Nucleus accumbens (tissue), 56 donors: ENCODE measurements at regions not wholly inside any gene's neighbourhood (a gene's known extent, or its start where the extent isn't known, plus 50 kb on each side); places are given as distances from the start of the nearest gene placed in this dataset.
A peak's percentile ranks its signal among the peaks of the same experiment; 100 is the strongest.
"Not testable (repeated sequence)": the region's sequence is repeated elsewhere in the genome, so short reads cannot be mapped to it uniquely, and the experiment has no call there.

Experiments
- DNase-seq, 56 donors: peaks; one replicate each; lab custom pipeline; 2025; lab: John Stamatoyannopoulos, UW

- no peak for DNase-seq
Measured at GRCh38 chr4:173475751-173476150, 54.3 kb downstream of the HAND2 start.

DNA sequence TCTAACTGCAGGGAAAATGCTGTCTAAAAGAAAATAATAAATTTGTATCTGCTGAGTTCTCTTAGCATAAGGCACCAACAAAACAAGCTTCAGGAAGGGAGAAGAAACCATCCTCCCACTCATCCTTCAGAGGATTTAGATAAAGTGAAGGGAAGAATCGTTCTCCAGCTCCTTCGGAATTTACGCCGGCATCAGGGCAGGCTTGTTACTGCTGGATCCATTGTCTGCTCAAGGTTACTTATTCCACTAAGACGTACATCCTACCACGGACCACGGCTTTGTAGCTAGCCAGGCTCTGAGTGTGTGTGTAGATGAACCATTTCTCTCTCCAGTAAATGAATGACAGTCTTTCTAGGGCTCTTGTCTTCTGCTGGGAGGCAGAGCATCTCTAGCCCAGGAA, 60.4 kb downstream of the HAND2 start:
- no peak for DNase-seq

DNA sequence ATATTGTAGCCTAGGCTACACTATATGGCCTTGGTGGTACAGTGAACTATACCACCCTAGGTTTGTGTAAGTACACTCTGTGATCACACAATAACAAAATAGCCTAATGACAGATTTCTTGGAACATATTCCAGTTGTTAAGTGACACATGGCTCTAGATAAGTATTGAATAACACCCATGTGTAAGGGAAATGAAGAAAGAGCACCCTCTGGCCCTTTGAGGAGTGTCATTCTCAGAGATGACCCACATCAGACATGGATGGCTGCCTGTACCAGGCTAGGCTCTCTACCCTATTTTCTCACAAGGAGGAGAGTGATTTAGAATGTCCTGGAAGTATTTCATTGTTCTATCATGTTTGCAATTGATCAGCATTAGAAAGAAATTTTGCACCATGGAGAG, 61.7 kb downstream of the HAND2 start:
- DNase-seq: no peak

GRCh38 chr4:173466101-173466500, 63.9 kb downstream of the HAND2 start:
- DNase-seq: no peak

DNA sequence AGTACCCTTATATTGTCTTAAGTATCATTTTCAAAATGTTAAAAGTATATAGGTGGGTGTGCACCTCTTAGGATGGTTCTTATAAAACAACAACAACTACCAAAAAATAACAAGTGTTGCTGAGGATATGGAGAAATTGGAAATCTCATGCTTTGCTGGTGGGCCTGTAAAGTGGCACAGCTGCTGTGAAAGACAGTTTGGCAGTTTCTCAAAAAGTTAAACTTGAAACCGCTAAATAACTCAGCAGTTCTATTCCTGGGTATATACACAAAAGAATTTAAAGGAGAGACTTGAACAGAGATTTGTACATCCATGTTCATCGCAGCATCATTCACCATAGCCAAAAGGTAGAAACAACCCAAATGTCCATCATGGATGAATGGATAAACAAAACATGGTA, 65.5 kb downstream of the HAND2 start:
- no peak for DNase-seq

- DNase-seq: no peak
Measured at GRCh38 chr4:173463816-173464215, 64.9 kb upstream of the SCRG1 start.

- no peak for DNase-seq
Measured at GRCh38 chr4:173461170-173461569, 62.3 kb upstream of the SCRG1 start.

DNA sequence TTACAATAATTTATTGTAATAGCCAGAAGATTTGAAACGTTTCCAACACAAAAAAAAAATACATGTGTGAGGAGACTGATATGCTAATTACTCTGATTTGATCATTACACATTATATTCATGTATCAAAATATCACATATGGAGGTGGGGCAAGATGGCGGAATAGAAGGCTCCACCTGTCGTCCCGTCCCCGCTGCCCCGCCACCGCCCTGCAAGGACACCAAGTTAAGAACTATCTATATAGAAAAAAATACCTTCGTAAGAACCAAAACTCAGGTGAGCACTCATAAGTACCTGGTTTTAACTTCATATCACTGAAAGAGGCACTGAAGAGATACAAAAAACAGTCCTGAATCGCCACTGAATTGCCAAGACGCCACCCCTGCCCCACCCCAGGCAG, 60.9 kb upstream of the SCRG1 start:
- no peak for DNase-seq

- no peak for DNase-seq
Measured at GRCh38 chr4:173457893-173458292, 59.0 kb upstream of the SCRG1 start.

GRCh38 chr4:173451435-173451834, 52.5 kb upstream of the SCRG1 start:
- not testable (repeated sequence) for DNase-seq

DNA sequence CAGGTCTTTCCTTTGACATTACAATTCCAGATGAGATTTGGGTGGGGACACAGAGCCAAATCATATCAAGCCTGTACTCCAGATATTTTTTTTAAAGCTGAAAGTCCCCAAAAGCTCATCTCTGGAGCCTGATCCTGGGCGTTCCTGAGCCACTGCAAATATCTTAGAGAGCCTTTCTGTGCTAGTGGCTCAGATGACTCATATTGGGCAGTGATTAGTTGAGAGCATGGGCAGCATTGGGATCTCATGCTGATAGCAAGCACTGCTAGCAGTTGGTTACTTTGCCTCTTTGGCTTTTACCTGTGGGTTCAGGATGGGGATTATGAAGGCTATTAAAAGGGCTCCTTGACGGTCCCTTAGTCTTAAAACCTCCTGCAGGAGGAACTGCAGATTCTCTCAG, 51.4 kb upstream of the SCRG1 start:
- DNase-seq: no peak

DNA sequence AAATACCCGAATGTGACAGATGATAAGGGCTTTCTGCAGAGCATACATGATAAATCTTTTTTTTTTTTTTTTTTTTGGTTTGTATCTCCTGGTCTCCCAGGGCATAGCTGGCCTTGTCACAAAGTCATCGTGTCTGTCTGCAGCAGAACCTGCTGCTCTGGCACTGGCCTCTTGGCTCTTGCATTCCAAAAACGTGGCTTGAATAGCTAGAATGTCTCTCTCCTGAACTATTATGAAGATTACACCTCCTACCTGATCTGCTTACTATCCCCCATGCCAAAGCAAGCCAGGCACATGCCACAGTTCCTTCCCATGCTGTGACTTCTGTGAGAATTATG, 50.4 kb upstream of the SCRG1 start:
- DNase-seq: peak in 1 of 56 donors; percentile 2

DNA sequence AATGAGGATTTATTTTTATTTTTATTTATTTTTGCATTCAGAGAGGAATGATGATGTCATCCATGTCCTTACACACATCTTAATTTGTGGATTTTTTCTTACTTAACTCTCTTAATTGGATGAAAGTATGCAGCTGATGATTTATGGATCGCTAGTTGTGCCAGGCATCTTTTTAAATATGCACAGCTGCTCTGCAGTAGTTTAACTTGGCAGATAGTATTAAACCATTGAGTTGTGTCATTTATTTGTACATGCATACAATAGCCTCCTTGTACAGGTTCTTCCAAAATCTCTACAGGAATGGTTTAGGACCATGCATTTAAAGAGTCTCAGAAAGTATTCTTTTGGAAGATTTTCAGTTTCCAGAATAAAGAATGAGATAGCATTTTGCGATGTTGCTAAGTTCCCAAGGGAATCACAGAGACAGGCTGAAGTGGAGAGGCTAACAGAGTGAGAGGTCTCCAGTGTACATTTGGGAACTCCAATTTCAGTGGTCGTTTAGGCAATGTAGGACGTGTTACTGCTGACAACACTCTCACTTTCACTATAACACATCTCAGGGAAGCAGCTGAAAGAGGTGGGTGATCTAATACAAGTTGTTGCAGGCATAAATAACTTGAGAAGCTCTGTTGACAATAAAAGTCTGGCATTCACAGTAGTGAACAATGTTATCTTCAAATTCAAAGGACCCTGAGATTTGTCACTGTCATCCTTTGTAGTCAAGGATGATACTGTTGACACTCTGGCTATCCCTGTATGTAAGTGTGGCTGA, 49.9 kb upstream of the SCRG1 start:
- no peak for DNase-seq
